GM21423 (cell line): ENCODE measurements at regions not wholly inside any gene's neighbourhood (a gene's known extent, or its start where the extent isn't known, plus 50 kb on each side); places are given as distances from the start of the nearest gene placed in this dataset.
"Not testable (repeated sequence)": the region's sequence is repeated elsewhere in the genome, so short reads cannot be mapped to it uniquely, and the experiment has no call there.

ENCODE experiments used
- ATAC-seq: cut with Tn5 transposase; IDR thresholded peaks from one replicate; pipeline ENCODE4 v1.9.1; 2021; ENCODE audit warnings: mild to moderate bottlenecking, moderate library complexity; ENCODE audit not compliant: unreplicated experiment

DNA sequence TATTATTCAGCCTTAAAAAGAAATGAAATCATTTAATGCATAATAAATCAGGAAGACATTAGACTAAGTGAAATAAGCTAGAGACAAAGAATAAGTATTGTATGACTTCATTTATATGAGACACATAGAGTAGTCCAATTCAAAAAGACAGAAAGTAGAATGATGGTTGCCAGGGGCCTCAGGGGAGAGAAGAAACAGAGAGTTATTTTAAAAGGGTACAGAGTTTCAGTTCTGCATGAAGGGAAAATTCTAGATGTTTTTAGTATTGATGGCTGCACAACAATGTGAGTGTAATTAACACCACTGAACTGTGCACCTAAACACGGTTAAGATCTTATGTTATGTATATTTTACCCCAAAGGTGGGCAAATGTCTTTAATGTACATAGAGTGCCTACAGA lies 1407.9 kb upstream of the MAP3K7 start:
- ATAC-seq, result no peak

- ATAC-seq, result no peak
Observed at GRCh38 chr6:91982559-91982958, 1395.7 kb upstream of the MAP3K7 start.

DNA sequence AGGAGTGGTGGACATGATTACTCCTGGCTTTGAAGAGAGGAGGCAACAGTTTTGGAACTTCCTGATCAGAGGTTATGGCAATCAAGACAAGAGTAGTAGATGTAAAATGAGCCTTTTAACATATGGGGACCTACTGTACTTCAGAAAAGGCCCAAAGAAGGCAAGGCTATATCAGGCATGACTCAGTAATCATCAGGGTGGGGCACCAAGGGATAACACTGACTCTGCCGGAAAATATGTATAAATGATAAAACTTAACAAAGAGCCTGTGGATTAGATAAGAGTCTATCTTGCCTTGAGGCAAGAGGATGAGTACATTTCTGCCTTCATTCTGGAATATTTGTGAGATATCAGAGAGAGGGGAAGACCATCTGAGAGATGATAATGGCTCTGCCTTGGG lies 1389.9 kb upstream of the MAP3K7 start:
- ATAC-seq, result no peak

GRCh38 chr6:91970700-91971099 lies 1383.8 kb upstream of the MAP3K7 start:
- ATAC-seq, result no peak

DNA sequence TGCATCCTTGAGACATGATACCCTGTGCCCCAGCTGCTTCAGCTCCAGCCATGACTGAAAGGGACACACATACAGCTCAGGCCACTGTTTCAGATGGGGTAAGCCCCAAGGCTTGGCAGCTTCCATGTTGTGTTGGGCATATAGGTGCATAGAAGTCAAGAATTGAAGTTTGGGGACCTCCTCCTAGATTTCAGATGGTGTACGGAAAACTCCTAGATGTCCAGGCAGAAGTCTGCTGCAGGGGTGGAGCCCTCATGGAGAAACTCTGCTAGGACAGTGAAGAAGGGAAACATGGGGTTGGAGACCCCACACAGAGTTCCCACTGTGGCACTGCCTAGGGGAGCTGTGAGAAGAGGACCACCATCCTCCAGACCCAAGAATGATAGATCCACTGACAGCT lies 1379.0 kb upstream of the MAP3K7 start:
- ATAC-seq, result no peak

DNA sequence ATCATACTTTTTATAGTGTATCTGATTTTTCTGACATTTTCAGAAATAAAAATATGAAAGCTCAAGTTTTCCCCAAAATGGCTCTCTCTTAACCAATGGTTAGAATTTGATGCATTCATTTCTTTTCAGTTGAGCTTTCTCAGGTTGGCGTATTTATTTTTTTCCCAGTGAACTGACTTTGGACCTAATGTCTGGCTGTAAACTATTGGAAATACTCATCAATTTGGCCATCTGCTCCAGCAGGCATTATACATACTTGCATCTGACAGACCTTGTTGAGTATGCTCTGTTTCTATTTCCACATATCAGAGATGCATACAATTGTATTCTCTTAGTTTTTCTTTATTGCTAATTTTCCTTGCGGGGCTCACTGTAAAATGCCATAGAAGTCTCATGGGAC lies 1374.8 kb upstream of the MAP3K7 start:
- ATAC-seq, result no peak

GRCh38 chr6:91961236-91961635 lies 1374.4 kb upstream of the MAP3K7 start:
- ATAC-seq, result no peak

- no peak for ATAC-seq
Observed at GRCh38 chr6:91941838-91942237, 1355.0 kb upstream of the MAP3K7 start.

DNA sequence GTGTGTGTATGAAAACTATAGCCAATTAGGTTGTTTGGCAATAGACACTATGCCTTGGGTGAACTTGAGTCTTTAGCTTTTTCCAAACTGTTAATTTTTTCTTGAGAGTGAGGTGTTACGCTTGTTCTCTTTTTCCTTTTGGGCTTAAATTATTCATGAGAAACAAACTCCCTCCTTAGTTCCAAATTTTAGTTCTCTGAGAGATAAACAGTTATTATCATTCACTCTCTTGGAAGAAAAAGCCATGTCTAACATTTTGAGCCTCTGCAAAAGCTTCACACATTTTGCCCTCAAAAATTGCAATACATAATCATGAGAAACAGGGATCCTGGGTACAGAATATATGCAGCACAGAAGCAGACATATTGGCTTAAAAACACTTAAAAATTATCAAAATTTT lies 1353.9 kb upstream of the MAP3K7 start:
- ATAC-seq, result no peak

- no peak for ATAC-seq
Observed at GRCh38 chr6:91926827-91927226, 1340.0 kb upstream of the MAP3K7 start.

DNA sequence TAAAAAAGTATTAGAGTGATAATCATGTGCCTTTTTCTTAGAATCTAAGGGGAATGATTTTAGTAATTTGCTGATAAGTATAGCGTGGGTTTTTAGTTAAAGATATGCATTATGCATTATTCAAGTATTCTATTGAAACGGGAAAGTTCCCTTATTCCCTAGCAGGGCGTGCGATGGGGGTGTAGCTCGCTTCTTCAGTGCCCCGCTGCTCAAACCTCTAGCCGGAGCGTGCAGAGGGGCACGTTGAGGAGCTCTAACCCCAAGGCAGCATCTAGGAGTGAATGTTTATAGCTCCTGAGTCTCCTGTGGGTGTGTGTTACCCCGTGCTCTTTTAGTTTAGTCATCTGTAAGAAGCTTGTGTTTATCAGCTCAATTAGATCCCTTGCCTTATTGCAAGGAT lies 1339.5 kb upstream of the MAP3K7 start:
- ATAC-seq, result no peak

GRCh38 chr6:91911945-91912344 lies 1325.1 kb upstream of the MAP3K7 start:
- ATAC-seq, result no peak

DNA sequence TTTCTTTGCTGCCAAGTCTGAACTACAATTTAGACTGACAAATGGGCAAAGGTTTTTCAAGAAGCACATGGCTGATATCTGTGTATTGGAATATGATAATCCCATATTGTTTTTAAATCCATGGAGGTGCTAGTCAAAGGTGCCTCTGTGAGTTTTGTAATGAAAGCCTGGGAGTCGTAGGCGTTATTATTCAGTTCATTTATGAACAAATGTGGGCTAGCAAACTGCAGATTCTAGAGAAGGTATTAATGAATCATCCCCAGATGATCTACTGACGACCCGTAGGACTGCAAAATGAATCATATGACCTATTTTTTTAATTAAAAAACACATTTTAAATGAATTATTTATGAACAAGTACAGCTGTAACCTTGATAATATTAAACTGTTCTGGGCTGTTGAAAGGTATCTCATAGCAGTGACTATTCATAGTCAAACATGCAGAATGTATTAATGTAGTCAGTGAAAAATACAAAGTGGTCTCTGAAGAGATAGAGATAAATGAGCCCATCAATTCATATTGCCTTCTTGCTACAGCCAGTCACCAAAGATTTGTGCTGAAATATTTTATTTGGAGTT lies 1317.8 kb upstream of the MAP3K7 start:
- no peak for ATAC-seq

DNA sequence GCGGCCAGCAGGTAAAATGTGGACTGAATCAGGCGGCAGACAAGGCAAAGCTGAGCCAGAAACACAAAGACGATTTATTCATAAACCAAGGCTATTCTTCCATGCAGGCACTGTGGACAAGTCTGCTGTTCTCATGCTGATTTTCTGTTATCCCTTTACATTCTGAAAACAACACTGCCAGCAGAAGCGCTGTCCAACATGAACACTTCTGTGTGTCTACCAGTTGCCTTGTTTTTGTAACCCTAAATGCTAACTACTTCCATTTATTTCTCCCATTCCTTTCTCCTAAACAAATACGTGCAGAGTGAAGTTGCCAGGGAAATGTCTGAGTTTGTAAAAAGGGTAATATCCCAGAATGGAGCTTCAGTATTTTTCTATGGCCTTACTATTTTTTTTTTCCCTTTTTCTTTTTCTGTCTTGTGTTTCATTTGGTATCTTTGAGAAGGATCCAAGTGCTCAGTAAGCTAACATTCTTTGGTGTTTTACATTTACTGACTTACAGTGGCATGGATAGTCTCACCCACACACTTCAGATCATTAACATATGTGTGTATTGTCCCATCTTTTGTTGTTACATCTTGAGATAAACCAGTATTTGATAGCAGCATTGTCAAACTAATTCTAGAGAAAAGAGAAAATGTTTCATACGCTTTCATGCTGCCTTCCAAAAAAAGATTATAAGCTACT lies 1308.9 kb upstream of the MAP3K7 start:
- no peak for ATAC-seq

- ATAC-seq, result no peak
Observed at GRCh38 chr6:91886183-91886795, 1299.4 kb upstream of the MAP3K7 start.

GRCh38 chr6:91881791-91882190 lies 1294.9 kb upstream of the MAP3K7 start:
- not testable (repeated sequence) for ATAC-seq

GRCh38 chr6:91879386-91879995 lies 1292.6 kb upstream of the MAP3K7 start:
- ATAC-seq, result no peak

DNA sequence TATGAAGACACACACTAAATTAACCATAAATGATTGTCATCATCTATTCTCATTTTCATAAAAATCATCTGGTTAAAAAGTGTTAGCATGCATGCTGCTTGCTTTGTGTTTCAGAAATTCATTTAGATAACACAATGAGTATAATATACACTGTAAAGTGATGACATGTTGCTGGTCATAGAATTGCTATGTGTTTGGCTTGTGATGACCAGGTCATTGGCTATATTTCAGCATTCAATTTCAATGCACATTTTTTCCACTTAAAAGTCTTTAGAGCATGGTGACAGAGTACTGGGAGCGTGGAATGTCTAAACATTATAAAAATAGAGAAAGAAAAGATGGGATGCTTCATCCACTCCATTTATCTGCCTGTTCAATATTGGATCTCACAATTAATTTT lies 1291.1 kb upstream of the MAP3K7 start:
- no peak for ATAC-seq

DNA sequence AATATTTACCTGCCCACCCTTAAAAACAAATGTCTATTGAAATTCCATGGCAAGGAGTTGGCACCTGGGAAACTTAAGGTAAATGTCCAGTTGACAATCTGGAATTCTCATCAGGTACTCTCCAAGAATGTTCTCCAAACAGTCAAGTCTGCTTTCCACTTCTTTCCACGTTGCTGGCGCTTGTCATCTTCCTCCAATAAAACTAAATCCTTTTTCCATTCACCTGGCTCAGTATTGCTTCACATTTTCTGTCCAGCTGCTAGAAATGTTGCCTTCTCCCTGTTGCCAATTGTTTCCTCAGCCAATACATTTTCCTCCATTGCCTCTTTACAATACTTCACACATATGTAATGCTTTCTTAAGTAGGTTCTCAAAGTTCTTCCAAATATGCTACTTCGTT lies 1288.1 kb upstream of the MAP3K7 start:
- no peak for ATAC-seq

DNA sequence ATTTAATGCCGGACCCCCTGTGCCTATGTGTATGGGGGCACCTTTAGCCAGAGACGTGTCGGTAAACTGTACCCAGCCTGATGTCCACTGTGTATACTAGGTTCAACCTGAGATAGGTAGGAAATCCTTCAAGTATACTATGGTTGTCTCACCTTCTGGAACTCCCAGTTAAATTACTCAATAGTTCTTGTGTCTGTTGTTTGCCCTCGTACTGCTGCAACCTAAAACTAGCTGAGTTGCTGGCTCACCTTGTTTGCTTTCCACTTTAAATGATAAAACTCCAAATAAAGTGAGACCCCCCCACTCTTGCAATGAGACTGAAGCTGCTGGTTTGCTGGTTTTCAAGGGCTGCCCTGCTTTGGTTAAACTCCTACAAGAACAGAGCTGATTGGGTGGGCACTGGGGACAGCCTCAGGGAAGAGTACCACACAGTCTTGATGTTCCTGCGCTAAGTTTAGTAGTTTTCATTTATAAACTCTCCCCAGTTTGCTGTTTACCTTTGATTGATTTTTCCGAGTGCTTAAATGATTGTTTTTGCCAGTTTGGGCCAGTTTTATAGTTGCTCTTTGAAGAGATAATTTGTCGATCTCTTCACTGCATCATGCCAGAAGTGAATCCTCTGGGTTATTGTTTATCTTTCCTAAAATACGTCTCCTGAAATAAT lies 1281.8 kb upstream of the MAP3K7 start:
- ATAC-seq, result no peak

- ATAC-seq, result no peak
Observed at GRCh38 chr6:91865889-91866288, 1279.0 kb upstream of the MAP3K7 start.

DNA sequence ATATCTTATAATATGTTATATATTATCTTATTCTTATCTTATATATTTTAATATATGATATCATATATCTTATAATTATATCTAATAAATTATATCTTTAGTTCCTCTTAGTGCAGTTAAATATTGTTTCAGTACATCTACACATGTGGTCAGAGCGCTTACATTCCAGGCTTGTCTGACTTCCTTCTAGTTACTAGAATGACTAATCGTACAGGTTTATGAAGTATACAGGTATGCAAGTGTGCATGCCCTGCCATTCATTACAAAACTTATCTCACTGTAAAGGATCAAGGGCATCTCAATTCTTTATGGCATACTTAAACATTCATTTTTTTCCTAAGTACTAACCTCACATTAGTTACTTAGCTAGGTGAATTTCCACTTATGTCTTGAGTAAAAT lies 1278.0 kb upstream of the MAP3K7 start:
- no peak for ATAC-seq
